ENCODE measurements at regions not wholly inside any gene's neighbourhood (a gene's known extent, or its start where the extent isn't known, plus 50 kb on each side); places are given as distances from the start of the nearest gene placed in this dataset.

- H3K4me1 Mint-ChIP-seq (ENCODE audit: low read depth, unreplicated experiment): no peaks in the 10 kb centered on the region
- CTCF ChIA-PET: no interaction called here
- no peak overlapping the region for H3K4me3 Mint-ChIP-seq (ENCODE audit: low read depth, unreplicated experiment)
- intact Hi-C loops (cut with micrococcal nuclease; ENCODE audit: unreplicated experiment): no loop called here
- H3K27me3 Mint-ChIP-seq (ENCODE audit: unreplicated experiment): peaks cover 1% of the 10 kb centered on the region
- H3K27ac Mint-ChIP-seq (ENCODE audit: unreplicated experiment): no peak overlapping the region
- no TSS peak for BruUV-seq (replicated peaks)
- no peaks in the 10 kb centered on the region for H3K36me3 Mint-ChIP-seq (ENCODE audit: insufficient read depth, unreplicated experiment)
- no peaks in the 10 kb centered on the region for H3K9me3 Mint-ChIP-seq (ENCODE audit: low read depth, unreplicated experiment)
- no peak for DNase-seq
- TF ChIP-seq, protein P1, sequence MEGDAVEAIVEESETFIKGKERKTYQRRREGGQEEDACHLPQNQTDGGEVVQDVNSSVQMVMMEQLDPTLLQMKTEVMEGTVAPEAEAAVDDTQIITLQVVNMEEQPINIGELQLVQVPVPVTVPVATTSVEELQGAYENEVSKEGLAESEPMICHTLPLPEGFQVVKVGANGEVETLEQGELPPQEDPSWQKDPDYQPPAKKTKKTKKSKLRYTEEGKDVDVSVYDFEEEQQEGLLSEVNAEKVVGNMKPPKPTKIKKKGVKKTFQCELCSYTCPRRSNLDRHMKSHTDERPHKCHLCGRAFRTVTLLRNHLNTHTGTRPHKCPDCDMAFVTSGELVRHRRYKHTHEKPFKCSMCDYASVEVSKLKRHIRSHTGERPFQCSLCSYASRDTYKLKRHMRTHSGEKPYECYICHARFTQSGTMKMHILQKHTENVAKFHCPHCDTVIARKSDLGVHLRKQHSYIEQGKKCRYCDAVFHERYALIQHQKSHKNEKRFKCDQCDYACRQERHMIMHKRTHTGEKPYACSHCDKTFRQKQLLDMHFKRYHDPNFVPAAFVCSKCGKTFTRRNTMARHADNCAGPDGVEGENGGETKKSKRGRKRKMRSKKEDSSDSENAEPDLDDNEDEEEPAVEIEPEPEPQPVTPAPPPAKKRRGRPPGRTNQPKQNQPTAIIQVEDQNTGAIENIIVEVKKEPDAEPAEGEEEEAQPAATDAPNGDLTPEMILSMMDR (IDR thresholded peaks at IDR 0.05; ENCODE audit: unreplicated experiment): no peak
Observed at GRCh38 chr2:16330982-16331381, 334.7 kb downstream of the CYRIA start.

- TF ChIP-seq, protein P1 (IDR thresholded peaks at IDR 0.05; ENCODE audit: unreplicated experiment): no peak
- Mint-ChIP-seq H3K9me3 (ENCODE audit: low read depth, unreplicated experiment) (no peaks in the 10 kb centered on the region), H3K27me3 (ENCODE audit: unreplicated experiment) (no peaks in the 10 kb centered on the region), H3K36me3 (ENCODE audit: insufficient read depth, unreplicated experiment) (no peaks in the 10 kb centered on the region), H3K27ac (ENCODE audit: unreplicated experiment) (no peak overlapping the region), H3K4me1 (ENCODE audit: low read depth, unreplicated experiment) (no peaks in the 10 kb centered on the region), H3K4me3 (ENCODE audit: low read depth, unreplicated experiment) (no peak overlapping the region)
- intact Hi-C loops (cut with micrococcal nuclease; ENCODE audit: unreplicated experiment): no loop called here
- CTCF ChIA-PET: interaction anchor here (1.2 kb wide), 1 partner anchor 185 kb away, joined by 4 read pairs; no protein-coding TSS in a partner anchor
- no TSS peak for BruUV-seq (replicated peaks)
- DNase-seq: no peak
Observed at GRCh38 chr2:16330571-16330970, 335.1 kb downstream of the CYRIA start.

DNA sequence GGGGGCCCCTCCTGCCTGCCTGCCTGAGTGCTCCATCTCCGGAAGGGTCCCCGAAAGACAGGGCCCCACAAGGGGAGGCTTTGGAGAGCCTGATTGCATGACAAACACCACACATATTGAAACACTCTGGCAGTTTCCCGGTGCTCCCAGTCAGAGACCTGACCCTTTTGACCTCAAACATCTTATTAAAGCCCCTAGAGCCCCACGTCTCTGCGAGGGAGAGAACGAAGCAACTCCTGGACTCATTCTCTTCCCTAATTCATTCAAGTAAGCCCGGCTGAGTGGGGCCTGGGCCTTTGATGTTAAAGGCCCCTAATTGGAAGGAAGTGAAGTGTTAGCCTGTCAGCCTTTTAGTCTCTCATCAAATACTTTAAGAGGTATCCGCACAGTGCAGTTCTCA is 335.6 kb downstream of the CYRIA start:
- DNase-seq: no peak
- H3K9me3 Mint-ChIP-seq (ENCODE audit: low read depth, unreplicated experiment): no peaks in the 10 kb centered on the region
- CTCF ChIA-PET: interaction anchor here (1.2 kb wide), 1 partner anchor 186 kb away, joined by 4 read pairs; no protein-coding TSS in a partner anchor
- BruUV-seq (replicated peaks): no TSS peak
- peaks cover 5% of the 10 kb centered on the region for H3K27me3 Mint-ChIP-seq (ENCODE audit: unreplicated experiment)
- TF ChIP-seq, protein P1 (IDR thresholded peaks at IDR 0.05; ENCODE audit: unreplicated experiment): no peak
- intact Hi-C loops (cut with micrococcal nuclease; ENCODE audit: unreplicated experiment): no loop called here
- no peak overlapping the region for H3K27ac Mint-ChIP-seq (ENCODE audit: unreplicated experiment)
- no peaks in the 10 kb centered on the region for H3K36me3 Mint-ChIP-seq (ENCODE audit: insufficient read depth, unreplicated experiment)
- H3K4me1 Mint-ChIP-seq (ENCODE audit: low read depth, unreplicated experiment): no peaks in the 10 kb centered on the region
- H3K4me3 Mint-ChIP-seq (ENCODE audit: low read depth, unreplicated experiment): no peak overlapping the region

DNA sequence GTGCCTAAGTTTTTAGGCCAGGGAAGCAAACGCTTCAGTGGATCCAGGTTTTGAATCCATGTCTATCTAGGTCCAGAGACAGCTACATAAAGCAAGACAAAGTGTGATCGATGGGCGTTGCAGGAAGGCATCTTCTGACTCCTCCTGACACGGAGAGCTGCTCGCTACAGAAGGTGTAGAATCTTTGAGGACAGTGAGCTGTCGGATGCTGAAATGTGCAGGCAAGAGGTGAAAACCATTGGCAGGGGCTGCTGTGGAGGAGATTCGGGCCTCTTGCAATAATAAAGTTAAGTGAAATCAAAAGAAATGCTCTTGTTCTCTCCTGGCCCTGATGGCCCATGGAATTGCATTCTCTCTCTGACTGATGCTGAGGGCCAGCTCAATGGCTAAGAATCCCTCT is 336.2 kb downstream of the CYRIA start:
- CTCF ChIA-PET: interaction anchor here (1.2 kb wide), 1 partner anchor 186 kb away, joined by 4 read pairs; no protein-coding TSS in a partner anchor
- Mint-ChIP-seq H3K4me3 (ENCODE audit: low read depth, unreplicated experiment) (no peak overlapping the region), H3K36me3 (ENCODE audit: insufficient read depth, unreplicated experiment) (no peaks in the 10 kb centered on the region), H3K27me3 (ENCODE audit: unreplicated experiment) (peaks cover 11% of the 10 kb centered on the region), H3K4me1 (ENCODE audit: low read depth, unreplicated experiment) (no peaks in the 10 kb centered on the region), H3K9me3 (ENCODE audit: low read depth, unreplicated experiment) (no peaks in the 10 kb centered on the region), H3K27ac (ENCODE audit: unreplicated experiment) (no peak overlapping the region)
- no TSS peak for BruUV-seq (replicated peaks)
- TF ChIP-seq, protein P1 (IDR thresholded peaks at IDR 0.05; ENCODE audit: unreplicated experiment): no peak
- no peak for DNase-seq
- intact Hi-C loops (cut with micrococcal nuclease; ENCODE audit: unreplicated experiment): no loop called here

Data from Calu3 (cell line).